A549 (cell line): ENCODE measurements at regions not wholly inside any gene's neighbourhood (a gene's known extent, or its start where the extent isn't known, plus 50 kb on each side); places are given as distances from the start of the nearest gene placed in this dataset.

ENCODE experiments used
- ATAC-seq, 2 experiments: fragments of 200-7000 bp in 1 of 2; fragments of >200 bp in 1 of 2; cut with Nextera tagmentation in 1 of 2; cut with Tn5 transposase in 1 of 2; 3 replicates each; pipeline versions ENCODE4 v1.8.0 to v1.9.1; 2018 to 2020; ENCODE audit warnings: mild to moderate bottlenecking in 1 of 2, moderate library complexity in 1 of 2
- CTCF ChIA-PET: fragments of 300-600 bp; sonication (Branson Sonifier 250); formaldehyde crosslinking; extraction: SDS; loops from one replicate; lab custom pipeline; 2021; ENCODE audit warnings: antibody characterized with exemption, inconsistent platforms; lab: Yijun Ruan, JAX
- POLR2A ChIA-PET: fragments of 350-600 bp; formaldehyde crosslinking; extraction: SDS; loops from one replicate; lab custom pipeline; 2021; ENCODE audit warnings: antibody characterized with exemption, inconsistent platforms; lab: Yijun Ruan, JAX
- DNase-seq, 2 experiments: peaks; one replicate each; pipeline versions ENCODE4 v3.0.0 to v3.0.0-alpha.2; 2011 to 2016; ENCODE audit warnings: low read depth in 1 of 2, low spot score in 1 of 2
- FAIRE-seq: peaks from 2 replicates; lab custom pipeline; 2011; peaks lifted over from hg19 to GRCh38; lab: Jason Lieb, UNC
- H3K27ac ChIP-seq, 2 experiments: fragments of >200 bp; sonication (Bioruptor Twin); formaldehyde crosslinking; 3 replicates each; pipeline ENCODE4 v1.5.1; 2016 to 2017
- H3K4me1 ChIP-seq: fragments of >200 bp; sonication (Bioruptor Twin); formaldehyde crosslinking; 3 replicates; pipeline ENCODE4 v1.6.1; 2016
- H3K4me2 ChIP-seq: fragments of >200 bp; sonication (Bioruptor Twin); formaldehyde crosslinking; 3 replicates; pipeline ENCODE4 v1.6.1; 2016
- H3K4me3 ChIP-seq: fragments of >200 bp; sonication (Bioruptor Twin); formaldehyde crosslinking; 3 replicates; pipeline ENCODE4 v1.5.1; 2016
- H3K9me3 ChIP-seq: fragments of >200 bp; sonication (Bioruptor Twin); formaldehyde crosslinking; 3 replicates; pipeline ENCODE4 v1.6.1; 2016
- CEBPB ChIP-seq, 2 experiments: fragments of >200 bp in 1 of 2; sonication (Bioruptor Twin) in 1 of 2; formaldehyde crosslinking in 1 of 2; IDR thresholded peaks; 2 replicates each; pipeline ENCODE4 v1.6.1; 2012 to 2016
- EHF ChIP-seq: fragments of 250-450 bp; sonication (Bioruptor Pico); IDR thresholded peaks from 2 replicates; pipeline ENCODE4 v1.5.0; 2020; ENCODE audit warnings: mild to moderate bottlenecking
- FOSL2 ChIP-seq, 2 experiments: fragments of 450-650 bp in 1 of 2; fragments of >200 bp in 1 of 2; sonication (Bioruptor Twin) in 1 of 2; formaldehyde crosslinking; IDR thresholded peaks; 2 replicates each; pipeline versions ENCODE4 v1.5.0 to v1.6.1; 2016 to 2020; ENCODE audit warnings: mild to moderate bottlenecking in 1 of 2, moderate library complexity in 1 of 2
- GATA3 ChIP-seq: IDR thresholded peaks from 2 replicates; pipeline ENCODE4 v1.6.1; 2012; ENCODE audit warnings: borderline replicate concordance
- HDAC2 ChIP-seq: fragments of 200-600 bp; sonication (generic); IDR thresholded peaks from 2 replicates; pipeline ENCODE4 v1.6.1; 2016
- HOXB5 ChIP-seq: fragments of 250-450 bp; sonication (Bioruptor Pico); IDR thresholded peaks from 2 replicates; pipeline ENCODE4 v1.5.0; 2020; ENCODE audit warnings: mild to moderate bottlenecking, moderate library complexity
- KDM1A ChIP-seq: fragments of 200-600 bp; sonication (generic); IDR thresholded peaks from 2 replicates; pipeline ENCODE4 v1.6.1; 2016; ENCODE audit warnings: low read depth, mild to moderate bottlenecking
- KDM5A ChIP-seq: fragments of 200-600 bp; sonication (generic); IDR thresholded peaks from 2 replicates; pipeline ENCODE4 v1.6.1; 2016; ENCODE audit warnings: antibody characterized with exemption, mild to moderate bottlenecking
- MAFK ChIP-seq: fragments of 450-650 bp; IDR thresholded peaks from 2 replicates; pipeline ENCODE4 v1.6.1; 2014; ENCODE audit not compliant: partially characterized antibody
- MYC ChIP-seq: IDR thresholded peaks from 2 replicates; pipeline ENCODE4 v1.6.1; 2012; ENCODE audit warnings: mild to moderate bottlenecking, inconsistent platforms, low read length, improper control_type of control experiment, borderline replicate concordance
- NFE2L2 ChIP-seq: fragments of 150-350 bp; conservative IDR thresholded peaks from 2 replicates; pipeline ENCODE4 v1.6.1; 2014; ENCODE audit warnings: low read length
- RNF2 ChIP-seq: fragments of 200-600 bp; sonication (generic); IDR thresholded peaks from 2 replicates; pipeline ENCODE4 v1.6.1; 2016; ENCODE audit warnings: low read depth, mild to moderate bottlenecking, antibody characterized with exemption, moderate library complexity, borderline replicate concordance
- ZFP36 ChIP-seq: fragments of 450-650 bp; IDR thresholded peaks from 2 replicates; pipeline ENCODE4 v1.6.1; 2014; ENCODE audit warnings: borderline replicate concordance; ENCODE audit not compliant: partially characterized antibody
- ZNF302 ChIP-seq: fragments of 250-450 bp; sonication (Bioruptor Pico); IDR thresholded peaks from 2 replicates; pipeline ENCODE4 v1.9.0; 2021; ENCODE audit warnings: inconsistent platforms, mild to moderate bottlenecking, moderate library complexity
- WGBS: methylation state at CpG from one replicate; pipeline ENCODE4 v1.1.6; 2017; ENCODE audit errors: missing lambda C conversion rate; 5-methylcytosine and 5-hydroxymethylcytosine counted together
- TF ChIP-seq, protein P1 (sequence below): fragments of 200-600 bp; sonication (generic); IDR thresholded peaks from 2 replicates; pipeline ENCODE4 v1.6.1; 2016; ENCODE audit warnings: antibody characterized with exemption, mild to moderate bottlenecking, moderate library complexity
- TF ChIP-seq, protein P2 (sequence below): fragments of >200 bp; sonication (Bioruptor Twin); formaldehyde crosslinking; IDR thresholded peaks from 3 replicates; pipeline ENCODE4 v1.5.1; 2016
- TF ChIP-seq, protein P3 (sequence below): fragments of >200 bp; sonication (Bioruptor Twin); formaldehyde crosslinking; IDR thresholded peaks from 2 replicates; pipeline ENCODE4 v1.6.1; 2016

DNA sequence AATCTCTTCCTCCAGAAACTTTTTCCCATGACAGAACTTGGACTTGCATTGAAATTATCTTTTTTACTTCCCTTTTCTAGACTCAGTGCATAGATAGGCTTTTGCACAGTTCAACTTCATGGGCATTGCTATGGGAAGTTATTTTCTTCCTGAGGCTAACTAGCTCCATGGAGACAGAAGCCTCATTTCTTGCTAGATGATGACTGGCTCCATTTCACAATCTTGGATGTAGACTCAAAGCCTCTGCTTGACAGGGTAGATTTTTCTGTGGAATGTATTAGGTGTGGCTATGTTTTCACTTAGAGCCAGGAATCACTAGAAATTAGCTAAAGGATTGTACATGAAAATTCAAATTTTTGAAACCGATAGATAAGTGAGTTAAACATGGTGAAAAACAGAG lies 884.1 kb upstream of the MGAT4C start:
- Histone ChIP-seq H3K4me2 (no peak overlapping the region), H3K27ac (no peak overlapping the region), H3K9me3 (peaks cover 8% of the 10 kb centered on the region; the same call in 2 of the 3 replicates), H3K4me1 (peaks cover 14% of the 10 kb centered on the region; the same call in 2 of the 3 replicates), H3K4me3 (no peak overlapping the region)
- POLR2A ChIA-PET: no interaction called here
- DNase-seq (peak in 1 of 2 experiments; percentile 48), FAIRE-seq (no peak), ATAC-seq (peak; percentile 54; a peak in 3 of 6 replicates)
- CTCF ChIA-PET: no interaction called here
- no peak for TF ChIP-seq KDM1A
- peak in 1 of 2 experiments; percentile 21; a peak in 1 of 4 replicates for TF ChIP-seq CEBPB (IDR thresholded peaks at IDR 0.05)
- 86% methylated on average over 1 of the region's 1 CpG for WGBS

DNA sequence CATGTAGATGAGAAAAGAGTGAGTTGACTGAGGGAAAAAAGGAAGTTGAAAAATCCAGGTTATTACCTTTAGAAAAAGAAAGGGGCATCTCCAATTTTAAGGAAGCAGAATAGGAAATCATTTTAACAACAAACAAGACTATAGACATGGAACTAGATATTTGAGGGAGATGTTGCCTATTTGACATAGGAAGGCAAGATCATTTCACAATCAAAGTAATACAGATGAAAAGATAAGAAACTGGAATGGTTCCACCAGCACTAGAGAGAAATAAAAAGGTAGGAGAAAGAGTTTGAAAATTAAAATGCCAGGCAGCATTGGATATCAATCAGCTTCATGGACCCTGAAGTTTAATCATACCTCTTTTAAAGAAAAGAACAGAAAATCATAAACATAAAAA lies 881.0 kb upstream of the MGAT4C start:
- Histone ChIP-seq H3K4me2 (no peak overlapping the region), H3K27ac (no peak overlapping the region), H3K9me3 (peaks cover 8% of the 10 kb centered on the region; the same call in 2 of the 3 replicates), H3K4me3 (no peak overlapping the region), H3K4me1 (peaks cover 14% of the 10 kb centered on the region; the same call in 2 of the 3 replicates)
- DNase-seq (no peak), ATAC-seq (no peak), FAIRE-seq (no peak)
- POLR2A ChIA-PET: no interaction called here
- CTCF ChIA-PET: no interaction called here
- TF ChIP-seq HOXB5 (CRISPR knock-in tag): no peak
- no peak for TF ChIP-seq EHF (CRISPR knock-in tag)

DNA sequence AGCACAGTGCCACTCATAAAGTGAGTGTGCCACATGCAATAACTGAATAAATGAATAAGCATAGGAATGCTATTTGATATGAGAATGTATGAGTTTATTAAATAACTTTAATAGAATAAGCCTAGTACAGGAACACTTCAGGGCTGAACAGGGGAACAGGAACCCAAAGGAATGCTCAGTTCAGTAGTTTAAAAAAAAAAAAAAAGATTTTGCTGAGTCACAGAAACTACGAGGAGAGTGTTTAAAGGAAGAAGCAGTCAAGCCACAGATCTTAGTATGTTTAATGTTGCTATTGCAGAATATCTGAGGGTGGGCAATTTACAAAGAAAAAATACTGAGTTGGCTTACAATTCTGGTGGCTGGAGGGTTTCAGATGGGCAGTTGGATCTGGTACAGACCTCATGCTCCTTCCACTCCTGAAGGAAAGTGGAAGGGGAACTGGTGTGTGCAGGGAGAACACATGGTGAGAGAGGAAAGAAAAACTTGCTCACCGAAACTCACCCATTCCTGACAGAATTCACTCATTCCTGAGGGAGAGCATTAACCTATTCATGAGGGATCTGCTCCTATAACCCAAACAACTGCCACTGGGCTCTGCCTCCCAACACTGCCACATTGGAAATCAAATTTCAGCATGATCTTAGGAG lies 880.3 kb upstream of the MGAT4C start:
- ATAC-seq (peak; percentile 50 to 53; a peak in 5 of 6 replicates), DNase-seq (peak in 1 of 2 experiments; percentile 18), FAIRE-seq (no peak)
- Histone ChIP-seq H3K4me2 (peak overlapping the region; percentile 34), H3K9me3 (peaks cover 8% of the 10 kb centered on the region; the same call in 2 of the 3 replicates), H3K4me1 (peaks cover 14% of the 10 kb centered on the region; the same call in 2 of the 3 replicates), H3K4me3 (no peak overlapping the region), H3K27ac (peak overlapping the region; percentile 56 to 86)
- CTCF ChIA-PET: no interaction called here
- WGBS: 54% methylated on average over 2 of the region's 2 CpGs
- TF ChIP-seq HDAC2 (no peak), RNF2 (no peak), NFE2L2 (peak; percentile 77), FOSL2 (IDR thresholded peaks at IDR 0.05) (no peak), FOSL2 (CRISPR knock-in tag; IDR thresholded peaks at IDR 0.05) (no peak), MAFK (peak; percentile 93), ZFP36 (no peak), ZNF302 (no peak; the same call in 1 of the 2 replicates), KDM5A (no peak), GATA3 (no peak), MYC (no peak)
- TF ChIP-seq, protein P1, sequence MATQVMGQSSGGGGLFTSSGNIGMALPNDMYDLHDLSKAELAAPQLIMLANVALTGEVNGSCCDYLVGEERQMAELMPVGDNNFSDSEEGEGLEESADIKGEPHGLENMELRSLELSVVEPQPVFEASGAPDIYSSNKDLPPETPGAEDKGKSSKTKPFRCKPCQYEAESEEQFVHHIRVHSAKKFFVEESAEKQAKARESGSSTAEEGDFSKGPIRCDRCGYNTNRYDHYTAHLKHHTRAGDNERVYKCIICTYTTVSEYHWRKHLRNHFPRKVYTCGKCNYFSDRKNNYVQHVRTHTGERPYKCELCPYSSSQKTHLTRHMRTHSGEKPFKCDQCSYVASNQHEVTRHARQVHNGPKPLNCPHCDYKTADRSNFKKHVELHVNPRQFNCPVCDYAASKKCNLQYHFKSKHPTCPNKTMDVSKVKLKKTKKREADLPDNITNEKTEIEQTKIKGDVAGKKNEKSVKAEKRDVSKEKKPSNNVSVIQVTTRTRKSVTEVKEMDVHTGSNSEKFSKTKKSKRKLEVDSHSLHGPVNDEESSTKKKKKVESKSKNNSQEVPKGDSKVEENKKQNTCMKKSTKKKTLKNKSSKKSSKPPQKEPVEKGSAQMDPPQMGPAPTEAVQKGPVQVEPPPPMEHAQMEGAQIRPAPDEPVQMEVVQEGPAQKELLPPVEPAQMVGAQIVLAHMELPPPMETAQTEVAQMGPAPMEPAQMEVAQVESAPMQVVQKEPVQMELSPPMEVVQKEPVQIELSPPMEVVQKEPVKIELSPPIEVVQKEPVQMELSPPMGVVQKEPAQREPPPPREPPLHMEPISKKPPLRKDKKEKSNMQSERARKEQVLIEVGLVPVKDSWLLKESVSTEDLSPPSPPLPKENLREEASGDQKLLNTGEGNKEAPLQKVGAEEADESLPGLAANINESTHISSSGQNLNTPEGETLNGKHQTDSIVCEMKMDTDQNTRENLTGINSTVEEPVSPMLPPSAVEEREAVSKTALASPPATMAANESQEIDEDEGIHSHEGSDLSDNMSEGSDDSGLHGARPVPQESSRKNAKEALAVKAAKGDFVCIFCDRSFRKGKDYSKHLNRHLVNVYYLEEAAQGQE: no peak
- TF ChIP-seq, protein P2, sequence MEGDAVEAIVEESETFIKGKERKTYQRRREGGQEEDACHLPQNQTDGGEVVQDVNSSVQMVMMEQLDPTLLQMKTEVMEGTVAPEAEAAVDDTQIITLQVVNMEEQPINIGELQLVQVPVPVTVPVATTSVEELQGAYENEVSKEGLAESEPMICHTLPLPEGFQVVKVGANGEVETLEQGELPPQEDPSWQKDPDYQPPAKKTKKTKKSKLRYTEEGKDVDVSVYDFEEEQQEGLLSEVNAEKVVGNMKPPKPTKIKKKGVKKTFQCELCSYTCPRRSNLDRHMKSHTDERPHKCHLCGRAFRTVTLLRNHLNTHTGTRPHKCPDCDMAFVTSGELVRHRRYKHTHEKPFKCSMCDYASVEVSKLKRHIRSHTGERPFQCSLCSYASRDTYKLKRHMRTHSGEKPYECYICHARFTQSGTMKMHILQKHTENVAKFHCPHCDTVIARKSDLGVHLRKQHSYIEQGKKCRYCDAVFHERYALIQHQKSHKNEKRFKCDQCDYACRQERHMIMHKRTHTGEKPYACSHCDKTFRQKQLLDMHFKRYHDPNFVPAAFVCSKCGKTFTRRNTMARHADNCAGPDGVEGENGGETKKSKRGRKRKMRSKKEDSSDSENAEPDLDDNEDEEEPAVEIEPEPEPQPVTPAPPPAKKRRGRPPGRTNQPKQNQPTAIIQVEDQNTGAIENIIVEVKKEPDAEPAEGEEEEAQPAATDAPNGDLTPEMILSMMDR: no peak
- TF ChIP-seq, protein P3, sequence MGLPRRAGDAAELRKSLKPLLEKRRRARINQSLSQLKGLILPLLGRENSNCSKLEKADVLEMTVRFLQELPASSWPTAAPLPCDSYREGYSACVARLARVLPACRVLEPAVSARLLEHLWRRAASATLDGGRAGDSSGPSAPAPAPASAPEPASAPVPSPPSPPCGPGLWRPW: no peak
- POLR2A ChIA-PET: no interaction called here
